ENCODE measurements at regions not wholly inside any gene's neighbourhood (a gene's known extent, or its start where the extent isn't known, plus 50 kb on each side); places are given as distances from the start of the nearest gene placed in this dataset.

GRCh38 chr1:101162736-101163735, 73.8 kb upstream of the S1PR1 start:
- Histone ChIP-seq H3K9me3 (ENCODE audit: control insufficient read depth, insufficient read depth, low read depth, low read length) (no peaks in the 10 kb centered on the region), H3K27ac (ENCODE audit: extremely low read depth, low read depth, low read length) (no peak overlapping the region), H3K4me1 (ENCODE audit: control insufficient read depth, insufficient read depth, low read length) (no peaks in the 10 kb centered on the region), H3K4me3 (ENCODE audit: low read depth, low read length) (no peak overlapping the region), H3K36me3 (ENCODE audit: control insufficient read depth in 2 of 2, insufficient read depth in 1 of 2, low read length in 2 of 2) (no peaks in the 10 kb centered on the region)
- POLR2A ChIA-PET: no interaction called here
- CTCF ChIA-PET: no interaction called here
- TF ChIP-seq ZBTB48 (tag by site-specific recombination; IDR thresholded peaks at IDR 0.05) (no peak), ZNF16 (tag by site-specific recombination; IDR thresholded peaks at IDR 0.05; ENCODE audit: low read depth) (no peak), GLI4 (tag by site-specific recombination; IDR thresholded peaks at IDR 0.05) (no peak), ZNF202 (tag by site-specific recombination; IDR thresholded peaks at IDR 0.05; ENCODE audit: borderline replicate concordance) (no peak), ZNF354C (tag by site-specific recombination; IDR thresholded peaks at IDR 0.05; ENCODE audit: borderline replicate concordance, low read depth) (no peak), ZNF704 (tag by site-specific recombination; IDR thresholded peaks at IDR 0.05) (no peak), ZNF521 (tag by site-specific recombination; IDR thresholded peaks at IDR 0.05) (no peak)
- TF ChIP-seq, protein P1, sequence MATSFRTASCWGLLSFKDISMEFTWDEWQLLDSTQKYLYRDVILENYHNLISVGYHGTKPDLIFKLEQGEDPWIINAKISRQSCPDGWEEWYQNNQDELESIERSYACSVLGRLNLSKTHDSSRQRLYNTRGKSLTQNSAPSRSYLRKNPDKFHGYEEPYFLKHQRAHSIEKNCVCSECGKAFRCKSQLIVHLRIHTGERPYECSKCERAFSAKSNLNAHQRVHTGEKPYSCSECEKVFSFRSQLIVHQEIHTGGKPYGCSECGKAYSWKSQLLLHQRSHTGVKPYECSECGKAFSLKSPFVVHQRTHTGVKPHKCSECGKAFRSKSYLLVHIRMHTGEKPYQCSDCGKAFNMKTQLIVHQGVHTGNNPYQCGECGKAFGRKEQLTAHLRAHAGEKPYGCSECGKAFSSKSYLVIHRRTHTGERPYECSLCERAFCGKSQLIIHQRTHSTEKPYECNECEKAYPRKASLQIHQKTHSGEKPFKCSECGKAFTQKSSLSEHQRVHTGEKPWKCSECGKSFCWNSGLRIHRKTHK (tag by site-specific recombination; IDR thresholded peaks at IDR 0.05): no peak

DNA sequence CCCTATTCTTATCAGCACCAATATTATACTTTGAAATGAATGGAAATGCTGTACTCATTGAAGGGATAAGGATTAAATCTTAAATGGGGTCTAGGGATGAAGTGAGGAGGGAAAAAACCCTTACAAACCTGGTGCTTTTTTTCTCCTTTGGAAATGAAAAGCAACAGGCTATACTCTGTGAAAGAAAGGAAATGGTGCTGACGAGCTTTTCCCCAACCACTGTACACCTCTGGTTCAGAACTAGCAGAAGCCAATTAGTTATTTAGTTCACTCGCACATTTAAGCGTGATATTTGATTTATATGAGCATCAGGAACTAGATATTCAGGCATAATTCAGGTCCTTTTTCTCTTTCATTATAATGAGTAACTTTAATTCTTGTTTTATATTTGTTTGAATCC, 74.5 kb upstream of the S1PR1 start:
- POLR2A ChIA-PET: no interaction called here
- H3K36me3 ChIP-seq (ENCODE audit: control insufficient read depth in 2 of 2, insufficient read depth in 1 of 2, low read length in 2 of 2): no peaks in the 10 kb centered on the region
- no peaks in the 10 kb centered on the region for H3K4me1 ChIP-seq (ENCODE audit: control insufficient read depth, insufficient read depth, low read length)
- H3K4me3 ChIP-seq (ENCODE audit: low read depth, low read length): no peak overlapping the region
- TF ChIP-seq GLI2 (tag by site-specific recombination; IDR thresholded peaks at IDR 0.05; ENCODE audit: borderline replicate concordance, low read depth): no peak
- 0 out of 2 replicates have a peak, but pooled peaks have one; percentile 25 for TF ChIP-seq SCRT2 (tag by site-specific recombination; IDR thresholded peaks at IDR 0.05)
- H3K9me3 ChIP-seq (ENCODE audit: control insufficient read depth, insufficient read depth, low read depth, low read length): no peaks in the 10 kb centered on the region
- H3K27ac ChIP-seq (ENCODE audit: extremely low read depth, low read depth, low read length): no peak overlapping the region
- CTCF ChIA-PET: no interaction called here

DNA sequence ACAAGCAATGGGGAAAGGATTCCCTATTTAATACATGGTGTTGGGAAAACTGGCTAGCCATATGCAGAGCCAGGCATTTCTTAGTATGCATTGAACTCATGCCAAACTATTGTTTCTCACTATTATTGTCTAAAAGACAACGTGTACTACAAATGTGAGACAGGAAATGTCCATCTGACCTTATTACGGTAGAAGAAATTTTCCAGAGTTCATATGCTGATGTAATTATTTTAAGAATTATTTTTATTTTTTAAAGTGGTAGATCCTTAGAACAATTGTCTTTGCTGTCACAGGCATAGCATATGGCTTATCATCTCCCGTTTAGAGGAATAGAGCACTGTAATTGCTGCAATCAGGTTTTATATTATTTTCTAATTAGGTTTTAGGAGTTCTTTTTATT, 75.2 kb upstream of the S1PR1 start:
- ChIA-PET CTCF (no interaction called here), POLR2A (no interaction called here)
- no peak overlapping the region for H3K4me3 ChIP-seq (ENCODE audit: low read depth, low read length)
- TF ChIP-seq ZNF596 (tag by site-specific recombination; IDR thresholded peaks at IDR 0.05) (no peak), ZNF747 (tag by site-specific recombination; IDR thresholded peaks at IDR 0.05) (no peak), ZNF19 (tag by site-specific recombination; IDR thresholded peaks at IDR 0.05; ENCODE audit: low read depth) (no peak), ZNF140 (tag by site-specific recombination; IDR thresholded peaks at IDR 0.05) (no peak), ZSCAN18 (tag by site-specific recombination; IDR thresholded peaks at IDR 0.05) (no peak), REPIN1 (tag by site-specific recombination; IDR thresholded peaks at IDR 0.05; ENCODE audit: low read depth) (no peak), ZNF776 (tag by site-specific recombination; IDR thresholded peaks at IDR 0.05; ENCODE audit: borderline replicate concordance) (no peak), ZNF37A (tag by site-specific recombination; IDR thresholded peaks at IDR 0.05) (no peak), ZNF48 (tag by site-specific recombination; IDR thresholded peaks at IDR 0.05) (no peak), KLF8 (tag by site-specific recombination; IDR thresholded peaks at IDR 0.05) (no peak), ZNF211 (tag by site-specific recombination; IDR thresholded peaks at IDR 0.05; ENCODE audit: low read depth) (no peak)
- TF ChIP-seq, protein P2, sequence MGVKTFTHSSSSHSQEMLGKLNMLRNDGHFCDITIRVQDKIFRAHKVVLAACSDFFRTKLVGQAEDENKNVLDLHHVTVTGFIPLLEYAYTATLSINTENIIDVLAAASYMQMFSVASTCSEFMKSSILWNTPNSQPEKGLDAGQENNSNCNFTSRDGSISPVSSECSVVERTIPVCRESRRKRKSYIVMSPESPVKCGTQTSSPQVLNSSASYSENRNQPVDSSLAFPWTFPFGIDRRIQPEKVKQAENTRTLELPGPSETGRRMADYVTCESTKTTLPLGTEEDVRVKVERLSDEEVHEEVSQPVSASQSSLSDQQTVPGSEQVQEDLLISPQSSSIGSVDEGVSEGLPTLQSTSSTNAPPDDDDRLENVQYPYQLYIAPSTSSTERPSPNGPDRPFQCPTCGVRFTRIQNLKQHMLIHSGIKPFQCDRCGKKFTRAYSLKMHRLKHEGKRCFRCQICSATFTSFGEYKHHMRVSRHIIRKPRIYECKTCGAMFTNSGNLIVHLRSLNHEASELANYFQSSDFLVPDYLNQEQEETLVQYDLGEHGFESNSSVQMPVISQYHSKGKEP (tag by site-specific recombination; IDR thresholded peaks at IDR 0.05): no peak
- TF ChIP-seq, protein P3, sequence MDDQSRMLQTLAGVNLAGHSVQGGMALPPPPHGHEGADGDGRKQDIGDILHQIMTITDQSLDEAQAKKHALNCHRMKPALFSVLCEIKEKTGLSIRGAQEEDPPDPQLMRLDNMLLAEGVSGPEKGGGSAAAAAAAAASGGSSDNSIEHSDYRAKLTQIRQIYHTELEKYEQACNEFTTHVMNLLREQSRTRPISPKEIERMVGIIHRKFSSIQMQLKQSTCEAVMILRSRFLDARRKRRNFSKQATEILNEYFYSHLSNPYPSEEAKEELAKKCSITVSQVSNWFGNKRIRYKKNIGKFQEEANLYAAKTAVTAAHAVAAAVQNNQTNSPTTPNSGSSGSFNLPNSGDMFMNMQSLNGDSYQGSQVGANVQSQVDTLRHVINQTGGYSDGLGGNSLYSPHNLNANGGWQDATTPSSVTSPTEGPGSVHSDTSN (CRISPR knock-in tag; IDR thresholded peaks at IDR 0.05): no peak
- no peaks in the 10 kb centered on the region for H3K4me1 ChIP-seq (ENCODE audit: control insufficient read depth, insufficient read depth, low read length)
- H3K27ac ChIP-seq (ENCODE audit: extremely low read depth, low read depth, low read length): no peak overlapping the region
- H3K9me3 ChIP-seq (ENCODE audit: control insufficient read depth, insufficient read depth, low read depth, low read length): no peaks in the 10 kb centered on the region
- H3K36me3 ChIP-seq (ENCODE audit: control insufficient read depth in 2 of 2, insufficient read depth in 1 of 2, low read length in 2 of 2): no peaks in the 10 kb centered on the region

All from HEK293 (cell line).